K562 (cell line): ENCODE measurements at regions not wholly inside any gene's neighbourhood (a gene's known extent, or its start where the extent isn't known, plus 50 kb on each side); places are given as distances from the start of the nearest gene placed in this dataset.

Experiments used
- ATAC-seq: fragments of 200-7000 bp; cut with Tn5 transposase; 3 replicates; pipeline ENCODE4 v1.9.1; 2020; ENCODE audit warnings: moderate library complexity
- BruUV-seq: library from RNA; stranded (reverse); fragments of 400-500 nt; replicated peaks from 2 replicates; lab custom pipeline; 2021; lab: Mats Ljungman, UMichigan
- CTCF ChIA-PET: fragments of 300-600 bp; formaldehyde crosslinking; extraction: SDS; loops from one replicate; lab custom pipeline; 2021; ENCODE audit warnings: low intra/inter-chr PET ratio; lab: Yijun Ruan, JAX
- POLR2A ChIA-PET: fragments of 300-600, 350-650 bp; sonication (Branson Sonifier 250); formaldehyde crosslinking; extraction: SDS; loops from one replicate; lab custom pipeline; 2021; ENCODE audit warnings: antibody characterized with exemption, inconsistent platforms; lab: Yijun Ruan, JAX
- DNase-seq, 4 experiments: peaks; one replicate each; pipeline versions ENCODE4 v3.0.0 to v3.0.0-alpha.2; 2011 to 2018; ENCODE audit warnings: low spot score in 3 of 4, mixed read lengths in 3 of 4; ENCODE audit errors: extremely low read depth in 1 of 4
- FAIRE-seq: peaks from 2 replicates; lab custom pipeline; 2011; peaks lifted over from hg19 to GRCh38; lab: Jason Lieb, UNC
- H2AFZ ChIP-seq: 2 replicates; pipeline ENCODE4 v1.6.0; 2011; ENCODE audit warnings: low read depth, low read length, control low read depth, inconsistent platforms
- H3K27ac ChIP-seq: fragments of 200-600 bp; 3 replicates; pipeline ENCODE4 v1.8.0; 2011; ENCODE audit warnings: low read depth, mild to moderate bottlenecking, control low read depth, inconsistent platforms, low read length, moderate library complexity, mixed read lengths; ENCODE audit errors: extremely low read depth
- H3K27me3 ChIP-seq, 2 experiments: fragments of 300-600 bp in 1 of 2; 2 replicates in 1 of 2; 3 replicates in 1 of 2; pipeline versions ENCODE4 v1.6.0 to v1.8.0; 2011; ENCODE audit warnings: inconsistent platforms in 2 of 2, low read length in 2 of 2, mild to moderate bottlenecking in 1 of 2, mixed read lengths in 1 of 2, moderate library complexity in 1 of 2; ENCODE audit not compliant: control insufficient read depth in 2 of 2, insufficient read depth in 2 of 2
- H3K36me3 ChIP-seq: fragments of 300-600 bp; 3 replicates; pipeline ENCODE4 v1.8.0; 2011; ENCODE audit warnings: mild to moderate bottlenecking, low read length, inconsistent platforms; ENCODE audit not compliant: control insufficient read depth, insufficient read depth
- H3K4me1 ChIP-seq, 2 experiments: fragments of 200-600 bp in 1 of 2; replicated peaks in 1 of 2; 2 replicates in 1 of 2; 3 replicates in 1 of 2; pipeline versions ENCODE4 v1.5.1 to v1.8.0; 2011; ENCODE audit warnings: inconsistent platforms in 2 of 2, low read length in 2 of 2, mild to moderate bottlenecking in 1 of 2, mixed read lengths in 1 of 2, moderate library complexity in 1 of 2; ENCODE audit not compliant: control insufficient read depth in 2 of 2, insufficient read depth in 2 of 2
- H3K4me2 ChIP-seq: 2 replicates; pipeline ENCODE4 v1.6.1; 2011; ENCODE audit warnings: low read length, control low read depth, inconsistent platforms, mixed read lengths; ENCODE audit not compliant: insufficient read depth
- H3K4me3 ChIP-seq: fragments of 200-600 bp; sonication (generic), shearing (Covaris generic); 2 replicates; pipeline ENCODE4 v1.5.1; 2016; ENCODE audit warnings: control low read depth, inconsistent platforms
- H3K79me2 ChIP-seq: fragments of 200-600 bp; 3 replicates; pipeline ENCODE4 v1.8.0; 2011; ENCODE audit warnings: low read length, inconsistent platforms; ENCODE audit not compliant: control insufficient read depth, insufficient read depth
- H3K9ac ChIP-seq, 2 experiments: 2 replicates each; pipeline versions ENCODE4 v1.6.0 to v1.6.1; 2011; ENCODE audit warnings: low read depth in 2 of 2, low read length in 2 of 2, control low read depth in 1 of 2, inconsistent platforms in 1 of 2, mild to moderate bottlenecking in 1 of 2, mixed read lengths in 1 of 2; ENCODE audit not compliant: insufficient read depth in 1 of 2
- H3K9me1 ChIP-seq: one replicate; pipeline ENCODE4 v1.6.0; 2011; ENCODE audit warnings: inconsistent platforms, mild to moderate bottlenecking, low read length, moderate library complexity; ENCODE audit not compliant: control insufficient read depth, insufficient read depth
- H3K9me3 ChIP-seq: replicated peaks from 2 replicates; pipeline ENCODE4 v1.5.1; 2011; ENCODE audit warnings: low read depth, low read length, inconsistent platforms; ENCODE audit not compliant: control insufficient read depth, insufficient read depth
- H4K20me1 ChIP-seq: replicated peaks from 2 replicates; pipeline ENCODE4 v1.6.1; 2011; ENCODE audit warnings: low read length, inconsistent platforms, mixed read lengths; ENCODE audit not compliant: control insufficient read depth, insufficient read depth
- ADNP ChIP-seq: fragments of 200-800 bp; sonication (Bioruptor generic); IDR thresholded peaks from 2 replicates; pipeline ENCODE4 v1.6.1; 2016; ENCODE audit warnings: missing genetic modification characterization, missing compliant biosample characterization
- BCL6 ChIP-seq: fragments of 250-450 bp; sonication (Bioruptor Pico); IDR thresholded peaks from 2 replicates; pipeline ENCODE4 v1.4.0; 2020
- L3MBTL2 ChIP-seq: fragments of 450-650 bp; IDR thresholded peaks from 2 replicates; pipeline ENCODE4 v1.6.1; 2016; ENCODE audit warnings: mild to moderate bottlenecking, moderate library complexity
- MAFG ChIP-seq: fragments of 450-650 bp; conservative IDR thresholded peaks from 2 replicates; pipeline ENCODE4 v1.6.1; 2016; ENCODE audit warnings: missing genetic modification characterization, missing compliant biosample characterization
- NELFE ChIP-seq: IDR thresholded peaks from 2 replicates; pipeline ENCODE4 v1.6.1; 2011; ENCODE audit warnings: mild to moderate bottlenecking; ENCODE audit not compliant: insufficient read depth, insufficient read length
- SNRNP70 ChIP-seq: fragments of 200-400 bp; formaldehyde crosslinking; optimal IDR thresholded peaks from 2 replicates; pipeline ENCODE3; 2017; ENCODE audit warnings: low read depth, low read length
- ZNF253 ChIP-seq: fragments of 250-450 bp; sonication (Bioruptor Pico); conservative IDR thresholded peaks from 2 replicates; pipeline ENCODE4 v1.6.1; 2021; ENCODE audit warnings: mild to moderate bottlenecking
- ZNF263 ChIP-seq: sonication (generic); formaldehyde crosslinking; IDR thresholded peaks from 2 replicates; pipeline ENCODE4 v1.8.0; 2022; ENCODE audit warnings: mild to moderate bottlenecking, missing genetic modification reagents, borderline replicate concordance
- ZNF436 ChIP-seq: fragments of 250-450, 450-650 bp; sonication (Bioruptor Pico); formaldehyde crosslinking; IDR thresholded peaks from 2 replicates; pipeline ENCODE4 v1.7.0; 2020; ENCODE audit warnings: mild to moderate bottlenecking
- ZNF778 ChIP-seq: fragments of 450-650 bp; formaldehyde crosslinking; IDR thresholded peaks from 2 replicates; pipeline ENCODE4 v1.4.0; 2020; ENCODE audit warnings: mild to moderate bottlenecking, moderate library complexity
- WGBS: fragments of 100-300 bp; shearing (Covaris generic); methylation state at CpG from one replicate; pipeline ENCODE4 v1.1.6; 2016; ENCODE audit warnings: low coverage, mixed read lengths; ENCODE audit not compliant: insufficient coverage; ENCODE audit errors: missing lambda C conversion rate; 5-methylcytosine and 5-hydroxymethylcytosine counted together
- in situ Hi-C: fragments of 300-500 bp; cut with MboI; formaldehyde crosslinking; loops from 4 replicates; pipeline ENCODE4 v1.15.0; 2018; ENCODE audit warnings: inconsistent platforms, mixed read lengths
- intact Hi-C: fragments of 100-400 bp; cut with micrococcal nuclease; formaldehyde crosslinking; loops from 2 replicates; pipeline ENCODE4 v1.14.2; 2022
- TF ChIP-seq, protein P1 (sequence below): fragments of 450-650 bp; formaldehyde crosslinking; IDR thresholded peaks from 2 replicates; pipeline ENCODE4 v1.4.0; 2020; ENCODE audit warnings: mild to moderate bottlenecking, moderate library complexity
- TF ChIP-seq, protein P2 (sequence below): sonication (generic); formaldehyde crosslinking; IDR thresholded peaks from 2 replicates; pipeline ENCODE4 v1.8.0; 2022; ENCODE audit warnings: missing genetic modification reagents, mild to moderate bottlenecking, borderline replicate concordance
- TF ChIP-seq, protein P3 (sequence below), 2 experiments: fragments of 450-650 bp; conservative IDR thresholded peaks; 2 replicates each; pipeline ENCODE4 v1.6.1; 2017; ENCODE audit warnings: mild to moderate bottlenecking in 2 of 2, moderate library complexity in 2 of 2

DNA sequence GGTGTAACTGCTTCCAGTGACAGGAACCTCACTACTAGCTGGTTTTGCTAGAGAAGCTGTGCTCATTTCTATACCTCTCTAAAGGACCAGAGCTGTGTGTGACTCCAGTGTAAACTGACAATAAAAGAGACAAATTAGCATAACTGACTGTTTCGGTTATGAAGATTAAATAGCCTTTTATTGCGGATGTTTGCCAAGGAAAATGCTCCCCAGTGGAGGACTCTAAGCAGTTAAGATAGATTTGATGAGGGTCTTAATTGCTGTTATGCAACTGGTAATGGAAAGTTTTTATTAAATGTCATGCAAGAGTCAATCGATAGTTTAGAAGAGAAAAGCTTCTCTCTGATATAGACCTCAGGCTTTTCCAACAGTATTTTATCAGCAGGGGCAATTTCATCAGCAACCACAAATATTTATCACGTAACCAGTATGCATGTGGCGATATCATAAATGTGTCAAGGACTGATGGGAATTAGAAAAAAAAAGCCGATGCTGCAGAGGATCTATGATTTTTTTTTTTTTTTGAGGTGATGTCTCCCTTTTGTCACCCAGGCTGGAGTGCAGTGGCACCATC lies 275.2 kb upstream of the DMAC1 start:
- no TSS peak for BruUV-seq
- ChIA-PET CTCF (no interaction called here), POLR2A (no interaction called here)
- Histone ChIP-seq H2AFZ (no peak overlapping the region), H3K27me3 (no peaks in the 10 kb centered on the region), H3K27ac (no peak overlapping the region), H3K4me1 (no peaks in the 10 kb centered on the region), H3K36me3 (no peaks in the 10 kb centered on the region), H3K4me2 (no peak overlapping the region), H3K9me3 (no peaks in the 10 kb centered on the region), H3K4me3 (no peak overlapping the region), H3K9ac (no peak overlapping the region), H4K20me1 (no peaks in the 10 kb centered on the region), H3K9me1 (no peaks in the 10 kb centered on the region), H3K79me2 (no peaks in the 10 kb centered on the region)
- in situ Hi-C loops, result no loop called here
- DNase-seq (no peak), ATAC-seq (no peak), FAIRE-seq (no peak)
- intact Hi-C loops, result no loop called here
- 0% methylated on average over 6 of the region's 6 CpGs for WGBS
- no peak for TF ChIP-seq SNRNP70
- TF ChIP-seq ZNF436, result no peak
- no peak for TF ChIP-seq ZNF253
- no peak for TF ChIP-seq BCL6 (CRISPR knock-in tag)
- no peak for TF ChIP-seq L3MBTL2
- TF ChIP-seq ZNF778 (CRISPR knock-in tag), result no peak
- TF ChIP-seq, protein P1, sequence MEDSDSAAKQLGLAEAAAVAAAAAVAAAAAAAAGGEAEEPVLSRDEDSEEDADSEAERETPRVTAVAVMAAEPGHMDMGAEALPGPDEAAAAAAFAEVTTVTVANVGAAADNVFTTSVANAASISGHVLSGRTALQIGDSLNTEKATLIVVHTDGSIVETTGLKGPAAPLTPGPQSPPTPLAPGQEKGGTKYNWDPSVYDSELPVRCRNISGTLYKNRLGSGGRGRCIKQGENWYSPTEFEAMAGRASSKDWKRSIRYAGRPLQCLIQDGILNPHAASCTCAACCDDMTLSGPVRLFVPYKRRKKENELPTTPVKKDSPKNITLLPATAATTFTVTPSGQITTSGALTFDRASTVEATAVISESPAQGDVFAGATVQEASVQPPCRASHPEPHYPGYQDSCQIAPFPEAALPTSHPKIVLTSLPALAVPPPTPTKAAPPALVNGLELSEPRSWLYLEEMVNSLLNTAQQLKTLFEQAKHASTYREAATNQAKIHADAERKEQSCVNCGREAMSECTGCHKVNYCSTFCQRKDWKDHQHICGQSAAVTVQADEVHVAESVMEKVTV (CRISPR knock-in tag), result no peak
- TF ChIP-seq MAFG (tag), result no peak
- TF ChIP-seq ZNF263 (CRISPR knock-in tag), result no peak
- TF ChIP-seq, protein P2, sequence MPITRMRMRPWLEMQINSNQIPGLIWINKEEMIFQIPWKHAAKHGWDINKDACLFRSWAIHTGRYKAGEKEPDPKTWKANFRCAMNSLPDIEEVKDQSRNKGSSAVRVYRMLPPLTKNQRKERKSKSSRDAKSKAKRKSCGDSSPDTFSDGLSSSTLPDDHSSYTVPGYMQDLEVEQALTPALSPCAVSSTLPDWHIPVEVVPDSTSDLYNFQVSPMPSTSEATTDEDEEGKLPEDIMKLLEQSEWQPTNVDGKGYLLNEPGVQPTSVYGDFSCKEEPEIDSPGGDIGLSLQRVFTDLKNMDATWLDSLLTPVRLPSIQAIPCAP (CRISPR knock-in tag), result no peak
- TF ChIP-seq NELFE, result no peak
- no peak for TF ChIP-seq ADNP
- TF ChIP-seq, protein P3, sequence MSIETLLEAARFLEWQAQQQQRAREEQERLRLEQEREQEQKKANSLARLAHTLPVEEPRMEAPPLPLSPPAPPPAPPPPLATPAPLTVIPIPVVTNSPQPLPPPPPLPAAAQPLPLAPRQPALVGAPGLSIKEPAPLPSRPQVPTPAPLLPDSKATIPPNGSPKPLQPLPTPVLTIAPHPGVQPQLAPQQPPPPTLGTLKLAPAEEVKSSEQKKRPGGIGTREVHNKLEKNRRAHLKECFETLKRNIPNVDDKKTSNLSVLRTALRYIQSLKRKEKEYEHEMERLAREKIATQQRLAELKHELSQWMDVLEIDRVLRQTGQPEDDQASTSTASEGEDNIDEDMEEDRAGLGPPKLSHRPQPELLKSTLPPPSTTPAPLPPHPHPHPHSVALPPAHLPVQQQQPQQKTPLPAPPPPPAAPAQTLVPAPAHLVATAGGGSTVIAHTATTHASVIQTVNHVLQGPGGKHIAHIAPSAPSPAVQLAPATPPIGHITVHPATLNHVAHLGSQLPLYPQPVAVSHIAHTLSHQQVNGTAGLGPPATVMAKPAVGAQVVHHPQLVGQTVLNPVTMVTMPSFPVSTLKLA (conservative IDR thresholded peaks at IDR 0.05), result no peak
